GM19351 (cell line): ENCODE measurements at regions not wholly inside any gene's neighbourhood (a gene's known extent, or its start where the extent isn't known, plus 50 kb on each side); places are given as distances from the start of the nearest gene placed in this dataset.

Source experiments
- ATAC-seq: cut with Tn5 transposase; IDR thresholded peaks from one replicate; pipeline ENCODE4 v1.9.1; 2021; ENCODE audit warnings: mild to moderate bottlenecking, moderate library complexity; ENCODE audit not compliant: unreplicated experiment

DNA sequence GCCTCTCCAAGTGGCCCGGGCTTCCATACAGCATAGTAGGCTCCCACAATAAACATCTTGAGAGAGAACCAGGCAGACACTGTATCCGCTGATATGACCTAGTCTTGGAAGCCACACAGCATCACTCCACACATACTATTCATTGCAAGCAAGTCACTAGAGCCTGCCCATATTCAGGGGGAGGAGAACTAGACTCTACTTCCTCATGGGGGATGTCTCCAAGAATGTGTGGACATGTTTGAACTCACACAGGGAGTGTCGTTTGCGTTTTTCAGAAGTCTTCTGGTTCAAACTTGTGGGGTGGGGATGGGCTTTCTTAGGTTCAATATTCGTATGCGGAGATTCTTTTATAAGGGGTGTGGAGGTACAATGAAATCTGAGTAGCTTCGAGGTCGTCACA is 232.6 kb upstream of the HABP2 start:
- ATAC-seq, result no peak

DNA sequence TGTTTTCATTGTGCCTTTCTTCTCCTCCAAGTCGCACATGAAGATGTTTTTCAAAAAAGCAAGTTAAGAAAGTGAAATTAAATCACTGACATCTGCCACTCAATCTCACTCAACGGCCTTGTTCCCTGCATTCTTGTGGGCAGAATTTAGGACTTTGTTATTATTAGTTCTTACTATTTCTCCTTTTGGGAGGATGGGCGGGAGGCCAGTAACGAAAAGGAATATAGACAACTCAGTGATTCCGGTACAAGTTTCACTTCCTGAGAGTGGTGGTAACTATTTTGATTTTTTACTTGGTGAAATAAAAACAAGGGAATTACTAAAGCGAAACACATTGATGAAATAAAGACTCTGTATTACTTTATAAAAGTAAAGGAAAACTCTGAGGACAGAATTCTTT is 231.9 kb upstream of the HABP2 start:
- no peak for ATAC-seq

DNA sequence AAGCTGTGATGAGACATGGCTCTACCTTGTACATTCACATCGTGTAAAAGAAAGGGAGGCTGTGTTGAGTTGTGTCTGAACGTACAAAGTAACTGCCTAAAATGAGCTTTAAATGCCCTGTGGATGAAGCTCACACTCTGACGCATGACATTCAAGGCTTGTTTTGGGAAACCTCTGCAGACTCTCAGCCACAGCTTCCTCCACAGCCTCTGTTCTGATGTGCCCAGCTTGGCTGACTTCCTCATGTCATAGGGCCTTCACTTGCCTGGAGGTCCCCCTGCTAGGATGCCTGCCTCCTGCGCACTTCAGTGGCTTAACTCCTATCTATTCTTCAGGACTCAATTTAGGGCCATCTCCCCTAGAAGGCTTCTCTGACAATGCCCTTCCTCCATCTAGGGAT is 230.0 kb upstream of the HABP2 start:
- ATAC-seq, result no peak

DNA sequence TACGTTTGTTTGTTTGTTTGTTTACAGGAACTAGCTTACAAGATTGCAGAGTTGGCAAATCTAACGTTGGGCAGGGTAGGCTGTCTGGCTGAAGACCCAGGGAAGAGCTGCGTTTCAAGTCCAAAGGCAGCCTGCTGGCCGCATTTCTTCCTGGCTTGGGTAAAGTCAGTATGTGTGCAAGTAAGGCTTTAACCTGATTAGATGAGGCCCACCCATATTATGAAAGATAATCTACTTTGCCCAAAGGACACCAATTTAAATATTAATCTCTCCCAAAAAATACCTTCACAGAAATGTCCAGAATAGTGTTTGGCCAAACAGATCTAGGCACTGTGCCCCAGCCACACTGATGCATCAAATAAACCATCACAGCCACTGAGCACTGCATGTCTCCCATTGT is 228.9 kb upstream of the HABP2 start:
- ATAC-seq, result no peak

DNA sequence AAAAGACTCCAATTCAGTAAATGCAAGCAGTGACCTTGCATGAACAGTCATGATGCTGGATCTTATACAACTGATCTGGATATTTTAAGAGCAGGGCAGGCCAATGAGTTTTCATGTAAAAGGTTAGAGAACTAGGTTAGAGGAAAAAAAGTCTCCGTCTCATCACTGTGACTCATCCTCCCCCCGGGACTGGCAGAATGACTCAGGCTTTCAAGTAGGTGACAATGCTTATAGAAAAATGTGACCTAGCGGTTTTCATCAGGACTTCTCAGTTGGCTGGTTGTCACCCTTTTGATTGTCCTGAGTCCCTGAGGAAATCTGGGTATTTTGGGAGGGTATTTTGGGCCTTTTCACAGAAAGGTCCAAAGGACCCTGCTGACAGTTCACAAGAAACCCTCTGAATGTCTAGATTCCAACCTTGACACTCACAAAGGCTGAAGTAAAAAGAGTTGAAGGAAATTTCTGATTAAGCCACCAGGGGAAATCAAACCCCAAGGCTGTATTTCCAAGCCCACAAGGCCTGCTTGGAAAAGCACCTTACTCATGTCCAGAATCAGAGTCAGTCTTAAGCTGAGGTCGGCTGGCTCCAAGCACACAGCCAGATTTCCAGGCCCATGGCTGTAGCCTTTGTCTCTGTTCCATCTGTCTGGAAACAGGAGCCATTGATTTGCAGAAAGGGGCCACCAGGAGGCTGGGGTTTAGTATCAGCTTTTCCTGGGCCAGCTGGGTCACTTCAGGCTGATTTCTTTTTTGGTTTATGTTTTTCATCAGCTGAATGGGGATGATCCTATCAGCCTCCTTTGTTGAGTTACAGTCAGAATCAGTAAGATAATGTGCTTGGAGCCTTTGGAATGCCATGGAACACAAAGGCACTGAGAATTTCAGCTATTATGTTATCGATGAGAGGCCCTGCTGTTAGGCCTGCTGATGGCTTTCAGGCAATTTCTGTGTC is 226.4 kb upstream of the HABP2 start:
- peak; percentile 94 for ATAC-seq

DNA sequence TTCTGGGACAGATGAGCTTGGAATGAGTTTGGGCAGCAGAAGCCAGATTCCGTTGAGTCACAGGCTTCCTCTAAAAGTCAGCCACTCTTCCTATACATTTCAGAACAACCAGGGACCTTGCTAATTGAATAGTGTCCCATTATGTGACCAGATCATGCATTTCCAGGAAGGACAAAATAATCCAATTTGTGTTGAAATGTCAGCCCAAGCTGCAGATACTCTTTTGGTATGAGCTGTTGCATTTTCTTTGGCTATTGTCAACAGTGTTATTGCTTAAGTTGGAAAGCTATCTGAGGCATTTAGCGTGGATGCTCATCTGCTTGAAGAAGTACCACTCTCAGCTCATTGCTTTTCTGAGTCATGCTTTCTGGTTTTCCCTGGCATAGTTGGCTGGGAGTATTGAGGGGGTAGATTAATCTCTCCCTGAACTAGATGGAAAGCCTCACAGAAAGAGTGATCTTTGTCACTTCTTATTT is 223.7 kb upstream of the HABP2 start:
- no peak for ATAC-seq

DNA sequence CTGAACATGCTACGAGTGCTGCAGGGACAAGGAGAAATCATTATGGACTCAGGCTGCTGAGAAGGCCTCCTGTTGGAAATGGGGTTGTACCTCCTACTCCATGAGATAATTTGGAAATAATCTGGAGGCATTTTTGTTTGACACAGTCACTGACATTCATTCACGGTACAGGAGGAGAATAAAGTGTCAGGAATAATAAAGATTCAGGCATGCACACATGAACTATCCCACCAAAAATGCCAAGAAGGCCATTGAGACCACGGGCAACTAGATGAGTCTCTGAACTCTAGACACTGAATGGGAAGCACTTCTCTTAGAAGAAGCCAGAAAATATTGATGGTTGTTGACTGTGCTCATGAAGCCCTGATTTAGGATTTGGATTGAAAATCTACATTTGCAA is 220.9 kb upstream of the HABP2 start:
- no peak for ATAC-seq

DNA sequence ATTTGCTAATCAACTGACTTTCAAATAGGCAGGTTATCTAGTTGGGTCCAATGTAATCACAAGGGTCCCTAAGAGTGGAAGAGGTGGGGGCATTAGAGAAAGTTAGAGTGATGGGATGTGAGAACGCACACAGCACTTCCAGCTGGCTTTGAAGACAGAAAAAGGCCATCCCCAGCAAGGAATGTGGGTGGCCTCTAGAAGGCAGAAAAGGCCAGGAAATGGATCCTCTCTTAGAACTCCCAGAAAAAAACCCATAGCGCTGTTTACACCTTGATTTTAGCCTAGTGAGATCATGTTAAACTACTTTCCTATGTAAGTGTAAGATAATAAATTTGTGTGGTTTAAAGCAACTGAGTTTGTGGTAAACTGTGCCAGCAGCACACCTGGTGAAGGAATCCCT is 219.5 kb upstream of the HABP2 start:
- no peak for ATAC-seq

DNA sequence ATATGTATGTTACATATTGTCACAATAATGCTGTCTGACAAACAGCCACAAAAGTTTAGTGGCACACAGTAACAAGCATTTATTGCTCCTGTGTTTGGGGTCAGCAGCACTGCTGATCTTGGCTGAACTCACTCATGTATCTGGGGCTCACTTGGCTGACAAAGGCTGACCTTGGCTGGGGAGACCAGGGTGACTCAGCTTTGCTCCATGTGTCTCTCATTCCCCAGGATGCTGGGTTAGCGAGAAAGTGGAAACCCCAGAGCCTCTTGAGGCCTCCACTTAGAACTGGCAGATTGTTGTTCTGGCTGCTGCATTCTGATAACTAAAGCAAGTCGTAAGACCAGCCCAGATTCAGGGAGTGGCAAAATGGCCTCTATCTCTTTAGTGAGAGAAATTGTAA is 217.3 kb upstream of the HABP2 start:
- ATAC-seq, result no peak

DNA sequence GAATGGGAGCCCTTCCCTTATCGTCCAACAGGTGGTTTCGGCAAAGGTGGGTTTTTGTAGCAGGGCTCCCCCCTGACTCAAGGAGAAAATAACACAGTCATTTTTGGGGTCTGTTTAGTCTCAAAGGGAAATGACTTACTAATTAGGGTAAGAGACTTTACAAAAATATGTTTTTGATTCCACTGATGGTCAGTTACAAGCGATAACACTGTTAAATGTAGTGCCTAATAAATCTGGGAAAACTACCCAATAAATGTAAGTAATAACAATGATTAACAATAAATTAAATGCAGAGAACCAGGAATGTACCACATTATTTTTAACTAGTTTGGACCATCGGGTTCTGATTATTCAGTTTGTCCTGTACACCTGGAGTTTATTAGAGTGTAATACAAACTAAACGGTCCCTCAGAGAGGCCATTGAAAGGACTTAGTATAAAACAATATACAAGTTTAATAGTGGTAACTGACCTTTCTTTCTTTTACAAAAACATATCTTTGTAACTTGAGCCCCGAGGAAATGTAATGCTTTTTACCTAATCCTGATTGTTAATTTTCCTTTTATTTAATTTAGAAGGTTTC is 216.2 kb upstream of the HABP2 start:
- no peak for ATAC-seq

DNA sequence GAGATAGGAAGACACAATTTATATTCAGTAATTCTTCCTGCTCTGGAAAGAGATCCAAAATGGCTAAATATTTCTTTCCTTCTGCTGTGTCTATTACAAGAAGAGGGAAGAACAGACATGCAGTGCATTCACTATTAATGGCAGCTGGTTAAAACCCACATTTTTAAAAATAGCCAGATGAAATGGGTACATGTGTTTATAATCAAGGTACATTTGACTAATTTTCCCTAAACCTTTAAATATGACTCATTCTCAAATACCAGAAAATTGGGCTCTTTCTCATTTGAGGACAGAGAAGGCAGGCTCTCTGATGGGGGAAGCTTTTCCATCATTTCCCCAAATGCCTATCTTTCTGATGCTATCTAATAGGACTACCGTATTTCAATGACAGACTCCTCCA is 215.7 kb upstream of the HABP2 start:
- no peak for ATAC-seq

DNA sequence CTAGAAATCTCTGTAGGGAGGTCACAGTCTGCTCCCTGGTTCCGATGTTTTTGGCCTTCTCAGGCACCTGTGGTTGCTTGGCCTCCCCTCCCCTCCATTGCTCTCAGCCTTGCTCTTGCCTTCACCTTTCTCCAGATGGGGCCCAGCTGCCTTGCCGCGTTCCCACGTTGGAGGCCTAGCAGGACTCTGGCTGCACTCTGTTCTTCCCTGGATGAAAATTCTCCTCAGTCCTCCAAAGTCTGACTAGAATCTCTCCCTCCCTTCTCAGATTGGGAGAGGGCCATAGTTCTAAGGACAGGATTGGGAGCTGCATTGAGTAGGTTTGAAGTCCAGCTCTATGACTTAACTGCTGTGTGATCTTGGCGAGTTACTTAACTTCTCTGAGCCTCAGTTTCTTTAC is 213.7 kb upstream of the HABP2 start:
- ATAC-seq, result no peak

DNA sequence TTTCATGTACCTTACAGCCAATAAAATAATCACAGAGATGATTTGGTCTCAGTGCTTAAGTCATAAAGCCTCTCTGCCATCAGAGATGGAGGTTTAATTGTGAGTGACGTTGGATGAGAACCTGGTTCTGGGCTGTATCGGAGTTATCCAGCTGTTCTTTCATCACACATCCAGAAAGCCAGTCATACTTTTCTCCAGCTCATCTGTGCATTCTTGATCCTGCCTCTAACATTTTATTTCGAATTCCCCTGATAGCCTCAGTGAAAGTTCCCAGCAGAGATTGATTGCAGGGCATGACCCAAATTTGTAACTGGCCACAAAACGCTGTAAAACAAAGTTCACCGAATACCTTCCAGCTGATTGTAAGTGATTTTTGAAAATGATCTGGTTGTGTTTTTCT is 212.6 kb upstream of the HABP2 start:
- no peak for ATAC-seq

DNA sequence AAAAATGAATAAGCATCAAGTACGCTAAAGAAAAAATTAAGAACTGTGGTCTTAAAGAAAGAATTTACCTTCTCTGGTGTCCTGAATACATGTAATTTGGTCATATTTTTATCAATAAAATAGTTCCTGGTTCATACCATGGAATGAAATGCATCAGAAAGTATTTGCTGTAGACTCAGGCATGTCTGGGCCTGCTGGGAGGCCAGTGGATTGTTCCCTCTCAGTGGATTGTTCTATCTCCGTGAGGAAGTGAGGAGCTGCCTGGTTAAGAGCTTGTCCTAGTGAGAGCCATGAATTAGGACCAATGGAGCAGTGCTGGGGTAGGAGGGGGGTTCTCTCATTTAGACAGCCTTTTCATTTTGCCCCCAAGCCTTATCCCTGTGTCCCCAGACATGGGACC is 211.7 kb upstream of the HABP2 start:
- no peak for ATAC-seq

DNA sequence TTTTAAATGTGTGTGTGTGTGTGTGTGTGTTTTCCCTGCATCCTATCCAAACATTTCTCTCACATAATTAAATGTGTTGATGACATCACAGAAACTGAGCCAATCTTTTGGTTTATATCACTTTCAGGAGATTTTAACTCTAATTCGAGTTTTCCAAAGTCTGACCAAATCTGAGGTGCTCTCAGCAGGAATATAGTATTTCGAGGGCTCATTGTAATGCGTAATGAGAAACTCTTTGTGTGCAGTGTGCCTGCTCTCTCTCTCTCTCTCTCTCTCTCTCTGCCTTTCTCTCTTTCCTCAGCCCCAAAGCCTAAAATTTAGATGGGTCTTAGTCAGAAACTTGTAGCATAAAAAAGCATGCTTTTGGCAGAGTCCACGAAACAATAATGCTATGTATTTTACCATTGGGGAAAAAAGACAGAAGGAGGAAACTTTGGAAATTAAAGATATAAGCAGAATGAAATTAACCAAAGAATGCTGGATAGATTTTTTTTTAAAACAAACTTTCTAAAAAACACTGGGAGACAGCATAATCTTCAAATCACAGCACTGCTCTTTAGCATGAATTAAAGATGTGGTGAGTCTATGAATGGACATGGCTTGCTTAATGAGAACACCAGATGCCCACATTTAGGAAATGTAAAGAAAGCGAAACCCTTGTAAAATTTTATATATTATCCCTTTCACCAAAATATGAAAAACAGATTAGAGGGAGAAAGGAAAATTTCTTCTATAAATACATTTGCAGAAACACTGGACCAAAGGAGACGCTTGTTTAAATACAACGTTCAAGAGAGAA is 206.8 kb upstream of the HABP2 start:
- ATAC-seq, result no peak

DNA sequence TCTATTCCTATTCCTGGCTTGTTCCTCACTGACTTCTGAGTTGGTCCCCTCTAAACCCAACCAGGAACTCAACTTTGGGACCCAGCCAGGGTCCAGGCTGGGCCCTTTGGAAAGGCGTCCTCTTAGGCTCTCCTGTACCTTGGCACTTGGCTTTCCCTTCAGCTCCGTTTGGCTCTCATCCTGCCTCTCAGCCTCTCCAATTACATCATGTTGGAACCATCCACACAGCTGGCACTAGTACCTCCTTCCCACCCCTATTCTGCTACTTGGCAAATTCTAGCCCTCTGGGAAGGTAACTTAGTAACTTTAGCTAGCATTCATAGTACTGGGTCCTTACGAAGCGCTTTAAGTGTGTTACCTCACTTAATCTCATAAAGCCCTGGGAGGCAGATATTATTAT is 205.3 kb upstream of the HABP2 start:
- no peak for ATAC-seq

DNA sequence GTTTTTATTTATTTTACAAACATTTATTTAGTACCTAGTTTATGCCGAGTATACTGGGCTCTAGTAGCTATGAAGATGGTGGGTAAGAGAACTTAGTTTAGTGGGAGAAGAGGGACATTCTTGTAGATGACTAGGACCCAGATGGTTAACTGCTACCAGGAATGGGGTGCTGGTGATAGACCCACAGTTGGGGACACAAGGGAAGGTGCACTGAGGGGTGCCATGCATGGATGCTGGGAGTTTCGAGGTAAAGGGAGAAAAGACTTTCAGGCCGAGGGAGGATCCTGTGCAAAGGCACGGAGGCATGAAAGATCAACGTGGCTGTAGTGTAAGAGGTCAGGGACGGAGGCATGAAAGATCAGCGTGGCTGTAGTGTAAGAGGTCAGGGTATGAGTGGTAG is 204.2 kb upstream of the HABP2 start:
- no peak for ATAC-seq

DNA sequence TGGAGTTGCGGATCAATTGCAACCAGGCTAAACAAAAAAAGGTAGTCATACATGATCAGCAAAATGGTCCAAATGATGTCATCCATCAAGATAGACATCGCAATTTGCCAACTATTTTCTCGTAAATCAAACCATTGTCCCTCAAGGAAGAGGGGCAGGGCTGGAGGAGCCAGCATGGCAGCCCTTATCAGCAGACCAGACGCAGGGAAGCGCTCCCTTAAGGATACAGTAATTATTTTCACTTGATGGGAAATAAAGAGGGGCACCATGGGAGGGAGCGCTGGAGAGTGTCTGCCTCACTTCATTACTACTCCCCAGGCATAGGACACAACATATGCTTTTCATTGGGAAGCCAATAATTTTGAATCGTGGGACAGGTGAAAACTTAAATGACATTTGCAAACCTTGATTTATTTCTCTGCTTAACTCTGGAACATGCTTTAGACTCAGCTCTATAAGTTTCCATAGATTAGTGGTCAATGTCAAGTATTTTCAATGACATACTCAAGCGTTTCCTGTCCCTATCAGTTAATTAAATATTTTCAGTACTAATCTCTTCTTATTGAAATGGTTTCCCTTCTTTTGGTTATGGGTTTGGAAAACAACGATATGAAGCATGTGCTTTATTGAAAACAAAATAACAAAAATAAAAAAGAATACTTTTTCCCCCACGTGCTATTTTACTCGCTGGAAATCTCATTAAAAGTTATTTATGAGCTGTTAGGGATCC is 202.4 kb upstream of the HABP2 start:
- no peak for ATAC-seq

DNA sequence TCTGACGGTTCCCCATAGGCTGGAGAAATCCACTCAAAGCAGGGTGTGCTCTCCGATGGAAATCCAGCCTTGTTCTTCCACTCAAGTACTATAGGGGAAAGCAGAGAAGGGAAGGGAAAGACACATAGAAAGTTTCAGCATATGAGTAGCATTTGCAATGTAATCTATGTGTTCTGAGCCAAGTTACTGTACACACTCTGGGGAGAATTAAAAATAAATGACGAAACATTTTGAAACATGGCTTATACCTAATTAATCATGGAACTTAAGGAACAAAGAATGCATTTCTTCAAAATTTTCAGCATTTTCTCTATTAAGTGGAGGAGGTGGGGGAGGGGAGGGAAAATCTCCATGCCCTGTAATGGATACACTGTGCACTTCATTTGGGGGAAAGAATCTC is 198.1 kb upstream of the HABP2 start:
- ATAC-seq, result no peak

DNA sequence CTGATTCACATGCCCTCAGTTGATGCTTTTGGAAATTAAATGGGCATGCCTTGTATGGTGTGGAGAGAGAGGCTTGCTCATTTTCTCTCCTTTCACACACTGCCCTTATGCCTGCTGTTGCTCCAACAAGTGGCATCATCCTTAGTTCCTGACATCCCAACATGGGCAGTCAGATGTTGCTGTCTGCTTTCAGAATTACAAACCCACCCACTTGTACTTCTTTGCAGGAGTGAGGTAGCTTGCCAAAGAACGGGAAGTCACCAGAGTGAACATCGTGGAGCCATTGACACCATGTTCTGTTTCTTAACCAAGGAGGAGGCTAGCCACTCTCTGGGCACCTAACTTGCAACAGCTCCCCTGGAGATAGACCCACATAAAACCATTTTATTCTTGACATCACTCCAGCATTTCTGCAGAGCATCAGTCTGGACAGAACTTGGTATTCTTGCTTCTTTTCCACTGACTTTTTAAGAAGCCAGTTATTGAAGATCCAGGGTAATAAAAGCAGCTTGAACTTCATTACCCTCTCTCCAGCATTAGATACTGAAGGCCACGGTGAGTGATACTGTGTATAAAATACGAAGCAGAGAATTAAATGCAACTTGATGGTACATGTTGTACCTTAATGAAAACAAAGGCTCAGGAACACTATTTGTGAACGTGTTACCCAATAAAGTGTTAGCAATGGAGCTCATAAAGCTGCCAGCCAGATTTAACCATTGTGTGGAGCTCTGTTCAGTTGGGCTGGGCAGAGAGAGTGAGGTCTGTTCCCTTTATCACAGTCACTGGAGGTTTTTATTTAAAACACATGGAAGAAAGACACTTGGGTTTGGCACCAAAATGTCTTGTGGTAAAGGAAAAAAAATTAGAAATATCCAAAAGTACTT is 195.8 kb upstream of the HABP2 start:
- ATAC-seq, result no peak
